Tibial nerve (tissue), 4 donors: ENCODE measurements at regions not wholly inside any gene's neighbourhood (a gene's known extent, or its start where the extent isn't known, plus 50 kb on each side); places are given as distances from the start of the nearest gene placed in this dataset.

Experiments used
- DNase-seq, 2 donors: peaks; one replicate each; pipeline ENCODE4 v3.0.0-alpha.2; 2019; ENCODE audit warnings: low spot score in 2 of 2
- H3K27ac ChIP-seq, 4 donors: fragments of 200-600 bp; sonication (generic) in 3 of 4; one replicate each; pipeline ENCODE4 v1.5.1; 2017 to 2019; ENCODE audit warnings: mild to moderate bottlenecking in 1 of 4
- H3K27me3 ChIP-seq, 2 donors: fragments of 200-600 bp; sonication (generic) in 1 of 2; one replicate each; pipeline versions ENCODE4 v1.5.1 to v1.6.0; 2017 to 2019
- H3K36me3 ChIP-seq, 3 donors: fragments of 200-600 bp; sonication (generic); one replicate each; pipeline ENCODE4 v1.5.1; 2018 to 2019
- H3K4me1 ChIP-seq, 4 donors: fragments of 200-600 bp; sonication (generic) in 3 of 4; one replicate each; pipeline ENCODE4 v1.5.1; 2017 to 2019
- H3K4me3 ChIP-seq, 4 donors: fragments of 200-600 bp; sonication (generic) in 3 of 4; one replicate each; pipeline ENCODE4 v1.5.1; 2017 to 2019; ENCODE audit warnings: mild to moderate bottlenecking in 1 of 4, moderate library complexity in 1 of 4
- H3K9me3 ChIP-seq, 4 donors: fragments of 200-600 bp; sonication (generic) in 3 of 4; one replicate each; pipeline ENCODE4 v1.5.1; 2017 to 2019
- CTCF ChIP-seq, 5 experiments: fragments of 200-600 bp in 3 of 5; fragments of 450-650 bp in 2 of 5; sonication (generic) in 3 of 5; IDR thresholded peaks; one replicate each; pipeline ENCODE4 v1.5.1; 2016 to 2019; ENCODE audit warnings: antibody characterized with exemption in 5 of 5, mild to moderate bottlenecking in 3 of 5, moderate library complexity in 2 of 5
- EP300 ChIP-seq, 2 donors: sonication (generic); formaldehyde crosslinking; IDR thresholded peaks; one replicate each; pipeline ENCODE4 v1.6.1; 2017; ENCODE audit warnings: antibody characterized with exemption in 2 of 2, mild to moderate bottlenecking in 1 of 2
- POLR2A ChIP-seq, 2 donors: fragments of 450-650 bp; IDR thresholded peaks; one replicate each; pipeline ENCODE4 v1.6.1; 2017; ENCODE audit warnings: antibody characterized with exemption in 2 of 2, mild to moderate bottlenecking in 2 of 2, moderate library complexity in 2 of 2
- WGBS, 2 donors: methylation state at CpG; one replicate each; pipeline ENCODE4 v1.1.5; 2018; 5-methylcytosine and 5-hydroxymethylcytosine counted together

- no peak for DNase-seq
Measured at GRCh38 chr10:4758256-4758655, 67.8 kb upstream of the AKR1E2 start.

GRCh38 chr10:4755286-4755989 lies 70.6 kb upstream of the AKR1E2 start:
- TF ChIP-seq EP300 (IDR thresholded peaks at IDR 0.05) (no peak), CTCF (IDR thresholded peaks at IDR 0.05) (no peak), POLR2A (IDR thresholded peaks at IDR 0.05) (no peak)
- no peak overlapping the region for H3K27ac ChIP-seq
- WGBS, 2 donors = 72 to 73% methylated on average over 10 of the region's 10 CpGs
- H3K4me1 ChIP-seq = no peaks in the 10 kb centered on the region
- H3K27me3 ChIP-seq = no peaks in the 10 kb centered on the region
- H3K36me3 ChIP-seq = no peaks in the 10 kb centered on the region
- H3K9me3 ChIP-seq = no peaks in the 10 kb centered on the region
- DNase-seq = no peak
- no peak overlapping the region for H3K4me3 ChIP-seq

More at GRCh38 chr10:4758256-4758655, 67.8 kb upstream of the AKR1E2 start:
- TF ChIP-seq POLR2A (IDR thresholded peaks at IDR 0.05) (no peak), EP300 (IDR thresholded peaks at IDR 0.05) (no peak), CTCF (IDR thresholded peaks at IDR 0.05) (no peak)
- Histone ChIP-seq H3K4me1 (no peaks in the 10 kb centered on the region), H3K4me3 (no peak overlapping the region), H3K27me3 (no peaks in the 10 kb centered on the region), H3K36me3 (no peaks in the 10 kb centered on the region), H3K27ac (no peak overlapping the region), H3K9me3 (no peaks in the 10 kb centered on the region)
- 78 to 79% methylated on average over 1 of the region's 1 CpG for WGBS, 2 donors

- Histone ChIP-seq H3K4me1 (no peaks in the 10 kb centered on the region), H3K27ac (no peak overlapping the region), H3K4me3 (no peak overlapping the region), H3K9me3 (no peaks in the 10 kb centered on the region), H3K27me3 (no peaks in the 10 kb centered on the region), H3K36me3 (no peaks in the 10 kb centered on the region)
- WGBS, 2 donors = 94 to 96% methylated on average over 8 of the region's 8 CpGs
- DNase-seq = no peak
- TF ChIP-seq POLR2A (IDR thresholded peaks at IDR 0.05) (no peak), CTCF (IDR thresholded peaks at IDR 0.05) (no peak), EP300 (IDR thresholded peaks at IDR 0.05) (no peak)
Measured at GRCh38 chr10:4754143-4754542, 71.9 kb upstream of the AKR1E2 start.

GRCh38 chr10:4751211-4751610 lies 74.8 kb upstream of the AKR1E2 start:
- 74 to 79% methylated on average over 2 of the region's 2 CpGs for WGBS, 2 donors
- H3K27ac ChIP-seq = no peak overlapping the region
- no peak for TF ChIP-seq EP300 (IDR thresholded peaks at IDR 0.05)
- TF ChIP-seq POLR2A (IDR thresholded peaks at IDR 0.05) = no peak
- no peak for TF ChIP-seq CTCF (IDR thresholded peaks at IDR 0.05)
- H3K36me3 ChIP-seq = no peaks in the 10 kb centered on the region
- DNase-seq = no peak
- H3K9me3 ChIP-seq = no peaks in the 10 kb centered on the region
- no peak overlapping the region for H3K4me3 ChIP-seq
- H3K4me1 ChIP-seq = no peaks in the 10 kb centered on the region
- H3K27me3 ChIP-seq = no peaks in the 10 kb centered on the region

GRCh38 chr10:4749271-4749574 lies 76.8 kb upstream of the AKR1E2 start:
- Histone ChIP-seq H3K27me3 (no peaks in the 10 kb centered on the region), H3K27ac (no peak overlapping the region), H3K9me3 (no peaks in the 10 kb centered on the region), H3K4me3 (no peak overlapping the region), H3K36me3 (no peaks in the 10 kb centered on the region), H3K4me1 (no peaks in the 10 kb centered on the region)
- TF ChIP-seq POLR2A (IDR thresholded peaks at IDR 0.05) (no peak), CTCF (IDR thresholded peaks at IDR 0.05) (no peak), EP300 (IDR thresholded peaks at IDR 0.05) (no peak)
- WGBS, 2 donors = 92 to 95% methylated on average over 4 of the region's 4 CpGs
- DNase-seq = no peak
